Ishikawa (cell line): ENCODE measurements at regions not wholly inside any gene's neighbourhood (a gene's known extent, or its start where the extent isn't known, plus 50 kb on each side); places are given as distances from the start of the nearest gene placed in this dataset.

ENCODE experiments used
- CEBPB ChIP-seq: IDR thresholded peaks from 2 replicates; pipeline ENCODE4 v1.6.1; 2012
- CREB1 ChIP-seq: IDR thresholded peaks from 2 replicates; pipeline ENCODE4 v1.6.1; 2012; ENCODE audit warnings: low read depth
- EGR1 ChIP-seq: IDR thresholded peaks from 2 replicates; pipeline ENCODE4 v1.6.1; 2012
- EP300 ChIP-seq: IDR thresholded peaks from 2 replicates; pipeline ENCODE4 v1.6.1; 2012; ENCODE audit warnings: borderline replicate concordance
- FOXM1 ChIP-seq: IDR thresholded peaks from 2 replicates; pipeline ENCODE4 v1.6.1; 2012; ENCODE audit warnings: low read depth, borderline replicate concordance
- MAX ChIP-seq: IDR thresholded peaks from 2 replicates; pipeline ENCODE4 v1.6.1; 2012
- NFIC ChIP-seq: IDR thresholded peaks from 2 replicates; pipeline ENCODE4 v1.6.1; 2012
- RAD21 ChIP-seq: IDR thresholded peaks from 2 replicates; pipeline ENCODE4 v1.6.1; 2012; ENCODE audit warnings: low read depth
- TAF1 ChIP-seq: IDR thresholded peaks from 2 replicates; pipeline ENCODE4 v1.6.1; 2012; ENCODE audit warnings: low read depth, mild to moderate bottlenecking
- TCF12 ChIP-seq: IDR thresholded peaks from 2 replicates; pipeline ENCODE4 v1.6.1; 2012; ENCODE audit warnings: low read depth
- TEAD4 ChIP-seq: IDR thresholded peaks from 2 replicates; pipeline ENCODE4 v1.6.1; 2012
- USF1 ChIP-seq: IDR thresholded peaks from 2 replicates; pipeline ENCODE4 v1.6.1; 2012
- YY1 ChIP-seq: IDR thresholded peaks from 2 replicates; pipeline ENCODE4 v1.6.1; 2012; ENCODE audit warnings: low read depth
- ZBTB7A ChIP-seq: IDR thresholded peaks from 2 replicates; pipeline ENCODE4 v1.6.1; 2012; ENCODE audit warnings: low read depth
- TF ChIP-seq, protein P1 (sequence below): IDR thresholded peaks from 2 replicates; pipeline ENCODE4 v1.6.1; 2012; ENCODE audit warnings: low read depth, mild to moderate bottlenecking

DNA sequence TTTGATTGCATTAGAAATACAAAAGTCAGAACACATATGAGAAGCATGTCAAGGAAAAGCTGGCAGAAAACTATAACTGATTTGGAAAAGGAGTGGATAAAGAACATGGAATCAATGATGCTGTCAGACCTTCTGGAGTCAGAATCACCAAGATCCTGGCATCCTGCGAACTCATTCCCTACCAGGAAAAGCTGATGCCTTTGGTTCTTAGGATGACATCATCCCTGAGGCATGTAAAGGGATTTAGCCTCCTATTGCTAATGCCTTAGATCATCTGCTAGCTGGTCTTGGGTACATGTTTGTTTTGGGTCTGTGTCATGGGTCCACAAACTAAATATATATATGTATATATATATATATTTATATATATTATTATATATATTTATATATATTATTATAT is 680.7 kb downstream of the EPHA4 start:
- TF ChIP-seq NFIC = no peak
- TF ChIP-seq TCF12 = no peak
- TF ChIP-seq TAF1 = no peak
- TF ChIP-seq, protein P1, sequence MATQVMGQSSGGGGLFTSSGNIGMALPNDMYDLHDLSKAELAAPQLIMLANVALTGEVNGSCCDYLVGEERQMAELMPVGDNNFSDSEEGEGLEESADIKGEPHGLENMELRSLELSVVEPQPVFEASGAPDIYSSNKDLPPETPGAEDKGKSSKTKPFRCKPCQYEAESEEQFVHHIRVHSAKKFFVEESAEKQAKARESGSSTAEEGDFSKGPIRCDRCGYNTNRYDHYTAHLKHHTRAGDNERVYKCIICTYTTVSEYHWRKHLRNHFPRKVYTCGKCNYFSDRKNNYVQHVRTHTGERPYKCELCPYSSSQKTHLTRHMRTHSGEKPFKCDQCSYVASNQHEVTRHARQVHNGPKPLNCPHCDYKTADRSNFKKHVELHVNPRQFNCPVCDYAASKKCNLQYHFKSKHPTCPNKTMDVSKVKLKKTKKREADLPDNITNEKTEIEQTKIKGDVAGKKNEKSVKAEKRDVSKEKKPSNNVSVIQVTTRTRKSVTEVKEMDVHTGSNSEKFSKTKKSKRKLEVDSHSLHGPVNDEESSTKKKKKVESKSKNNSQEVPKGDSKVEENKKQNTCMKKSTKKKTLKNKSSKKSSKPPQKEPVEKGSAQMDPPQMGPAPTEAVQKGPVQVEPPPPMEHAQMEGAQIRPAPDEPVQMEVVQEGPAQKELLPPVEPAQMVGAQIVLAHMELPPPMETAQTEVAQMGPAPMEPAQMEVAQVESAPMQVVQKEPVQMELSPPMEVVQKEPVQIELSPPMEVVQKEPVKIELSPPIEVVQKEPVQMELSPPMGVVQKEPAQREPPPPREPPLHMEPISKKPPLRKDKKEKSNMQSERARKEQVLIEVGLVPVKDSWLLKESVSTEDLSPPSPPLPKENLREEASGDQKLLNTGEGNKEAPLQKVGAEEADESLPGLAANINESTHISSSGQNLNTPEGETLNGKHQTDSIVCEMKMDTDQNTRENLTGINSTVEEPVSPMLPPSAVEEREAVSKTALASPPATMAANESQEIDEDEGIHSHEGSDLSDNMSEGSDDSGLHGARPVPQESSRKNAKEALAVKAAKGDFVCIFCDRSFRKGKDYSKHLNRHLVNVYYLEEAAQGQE = no peak
- TF ChIP-seq EGR1 = no peak
- no peak for TF ChIP-seq MAX
- TF ChIP-seq CREB1 = no peak
- no peak for TF ChIP-seq TEAD4
- TF ChIP-seq YY1 = no peak
- TF ChIP-seq ZBTB7A = no peak
- no peak for TF ChIP-seq EP300

DNA sequence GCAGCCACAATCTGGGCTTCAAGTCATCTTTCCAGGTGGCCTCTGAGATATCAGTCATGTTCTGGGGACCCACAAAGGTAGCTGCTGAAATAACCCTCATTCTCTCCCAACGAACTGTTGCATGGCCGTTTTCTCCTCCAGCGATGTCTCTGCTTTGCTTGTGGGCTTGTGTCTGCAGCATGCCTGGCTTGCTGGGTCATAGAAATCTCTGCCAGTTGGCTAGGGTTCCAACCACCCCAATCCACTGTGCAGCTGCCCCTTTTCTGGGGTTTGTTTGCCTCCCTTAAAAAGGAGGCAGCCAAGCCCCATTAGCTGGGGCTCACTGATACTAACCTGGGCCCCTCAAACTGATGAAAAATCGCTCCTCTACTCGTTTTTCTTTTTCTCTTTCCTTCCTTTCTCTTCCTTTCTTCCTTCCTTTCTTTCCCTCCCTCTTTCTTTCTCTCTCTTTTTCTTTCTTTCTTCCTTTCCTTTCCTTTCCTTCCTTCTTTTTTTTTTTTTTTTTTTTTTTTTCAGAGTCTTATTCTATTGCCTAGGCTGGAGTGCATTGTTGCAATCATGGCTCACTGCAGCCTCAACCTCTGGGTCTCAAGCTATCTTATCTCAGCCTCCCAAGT is 680.0 kb downstream of the EPHA4 start:
- TF ChIP-seq TCF12 (no peak), NFIC (no peak)
- TF ChIP-seq, protein P1 = no peak

GRCh38 chr2:220893411-220893810 is 678.7 kb downstream of the EPHA4 start:
- no peak for TF ChIP-seq CREB1
- TF ChIP-seq TCF12 = no peak
- no peak for TF ChIP-seq EGR1
- no peak for TF ChIP-seq YY1

DNA sequence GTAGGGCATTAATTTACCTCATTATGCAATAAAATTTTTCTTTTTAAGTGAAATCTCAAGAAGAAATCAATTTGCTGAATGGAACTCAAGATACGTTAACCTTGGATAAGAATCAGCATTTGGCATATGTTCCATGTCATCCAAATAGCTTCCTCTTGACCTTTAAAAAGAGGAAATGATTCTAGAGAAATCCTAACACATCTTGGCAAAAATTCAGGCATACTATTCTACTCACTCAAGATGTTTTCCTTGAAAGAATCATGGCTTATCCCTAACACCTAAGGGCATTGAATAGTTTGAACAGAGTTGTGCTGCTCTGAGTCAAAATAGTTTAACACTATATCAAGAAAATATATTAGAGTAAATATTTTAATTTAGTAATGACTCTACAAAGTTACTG is 678.0 kb downstream of the EPHA4 start:
- TF ChIP-seq CREB1 (no peak), EP300 (no peak), ZBTB7A (no peak)

- TF ChIP-seq YY1 = no peak
- TF ChIP-seq NFIC = no peak
- no peak for TF ChIP-seq MAX
- TF ChIP-seq, protein P1 = no peak
- TF ChIP-seq TEAD4 = no peak
- no peak for TF ChIP-seq ZBTB7A
- TF ChIP-seq CEBPB = no peak
- TF ChIP-seq CREB1 = no peak
- TF ChIP-seq EGR1 = no peak
- no peak for TF ChIP-seq RAD21
- TF ChIP-seq TCF12 = no peak
- no peak for TF ChIP-seq EP300
- TF ChIP-seq FOXM1 = no peak
- TF ChIP-seq USF1 = no peak
Measured at GRCh38 chr2:220899492-220899891, 672.6 kb downstream of the EPHA4 start.

GRCh38 chr2:220904015-220904414 is 668.1 kb downstream of the EPHA4 start:
- no peak for TF ChIP-seq CREB1
